HG03097 (cell line): ENCODE measurements at regions not wholly inside any gene's neighbourhood (a gene's known extent, or its start where the extent isn't known, plus 50 kb on each side); places are given as distances from the start of the nearest gene placed in this dataset.
"Not testable (repeated sequence)": the region's sequence is repeated elsewhere in the genome, so short reads cannot be mapped to it uniquely, and the experiment has no call there.

Experiments
- ATAC-seq: cut with Tn5 transposase; IDR thresholded peaks from one replicate; pipeline ENCODE4 v1.9.1; 2021; ENCODE audit not compliant: unreplicated experiment, low FRiP score

- ATAC-seq: no peak
Observed at GRCh38 chr2:66110608-66111007, 324.3 kb upstream of the MEIS1 start.

GRCh38 chr2:66110086-66110485 lies 324.8 kb upstream of the MEIS1 start:
- ATAC-seq: no peak

- no peak for ATAC-seq
Observed at GRCh38 chr2:66109419-66109818, 325.5 kb upstream of the MEIS1 start.

GRCh38 chr2:66105066-66105753 lies 329.7 kb upstream of the MEIS1 start:
- no peak for ATAC-seq

GRCh38 chr2:66103581-66103980 lies 331.3 kb upstream of the MEIS1 start:
- ATAC-seq: no peak

- ATAC-seq: no peak
Observed at GRCh38 chr2:66101206-66101605, 333.7 kb upstream of the MEIS1 start.

GRCh38 chr2:66095820-66096345 lies 339.0 kb upstream of the MEIS1 start:
- no peak for ATAC-seq

GRCh38 chr2:66094689-66095088 lies 340.2 kb upstream of the MEIS1 start:
- not testable (repeated sequence) for ATAC-seq

GRCh38 chr2:66093371-66093770 lies 341.6 kb upstream of the MEIS1 start:
- no peak for ATAC-seq

GRCh38 chr2:66084948-66085590 lies 349.9 kb upstream of the MEIS1 start:
- ATAC-seq: no peak

GRCh38 chr2:66082581-66082980 lies 352.3 kb upstream of the MEIS1 start:
- no peak for ATAC-seq

GRCh38 chr2:66080127-66080526 lies 354.8 kb upstream of the MEIS1 start:
- no peak for ATAC-seq

- ATAC-seq: no peak
Observed at GRCh38 chr2:66073172-66073571, 361.8 kb upstream of the MEIS1 start.

- ATAC-seq: no peak
Observed at GRCh38 chr2:66070721-66071602, 364.0 kb upstream of the MEIS1 start.

- no peak for ATAC-seq
Observed at GRCh38 chr2:66069937-66070720, 364.8 kb upstream of the MEIS1 start.

GRCh38 chr2:66066032-66066431 lies 368.9 kb upstream of the MEIS1 start:
- ATAC-seq: no peak

GRCh38 chr2:66059332-66059731 lies 375.6 kb upstream of the MEIS1 start:
- no peak for ATAC-seq

- ATAC-seq: no peak
Observed at GRCh38 chr2:66058675-66059074, 376.2 kb upstream of the MEIS1 start.

GRCh38 chr2:66057844-66058243 lies 377.1 kb upstream of the MEIS1 start:
- no peak for ATAC-seq

GRCh38 chr2:66050392-66050791 lies 384.5 kb upstream of the MEIS1 start:
- ATAC-seq: no peak
